GM13977 (cell line): ENCODE measurements at regions not wholly inside any gene's neighbourhood (a gene's known extent, or its start where the extent isn't known, plus 50 kb on each side); places are given as distances from the start of the nearest gene placed in this dataset.

Experiments used
- DNase-seq: peaks from one replicate; pipeline ENCODE4 v3.0.0; 2012; ENCODE audit warnings: low spot score
- in situ Hi-C: fragments of 300-500 bp; cut with MboI; formaldehyde crosslinking; loops from one replicate; pipeline ENCODE4 v1.12.0; 2022; ENCODE audit warnings: low sequenced_read_pairs, low pct_unique_long_range_greater_than_20kb, mixed read lengths, inconsistent platforms; ENCODE audit not compliant: unreplicated experiment
- TF ChIP-seq, protein P1 (sequence below): IDR thresholded peaks from 2 replicates; pipeline ENCODE4 v1.5.1; 2012; ENCODE audit warnings: mild to moderate bottlenecking, control low read depth; ENCODE audit not compliant: insufficient read depth; ENCODE audit errors: extremely low read depth, missing control alignments

GRCh38 chr4:123767806-123768205, 371.2 kb downstream of the SPRY1 start:
- in situ Hi-C loops = loop anchor here (25.0 kb wide), 1 partner anchor 494 kb away; no protein-coding TSS in a partner anchor
- DNase-seq = no peak
- TF ChIP-seq, protein P1, sequence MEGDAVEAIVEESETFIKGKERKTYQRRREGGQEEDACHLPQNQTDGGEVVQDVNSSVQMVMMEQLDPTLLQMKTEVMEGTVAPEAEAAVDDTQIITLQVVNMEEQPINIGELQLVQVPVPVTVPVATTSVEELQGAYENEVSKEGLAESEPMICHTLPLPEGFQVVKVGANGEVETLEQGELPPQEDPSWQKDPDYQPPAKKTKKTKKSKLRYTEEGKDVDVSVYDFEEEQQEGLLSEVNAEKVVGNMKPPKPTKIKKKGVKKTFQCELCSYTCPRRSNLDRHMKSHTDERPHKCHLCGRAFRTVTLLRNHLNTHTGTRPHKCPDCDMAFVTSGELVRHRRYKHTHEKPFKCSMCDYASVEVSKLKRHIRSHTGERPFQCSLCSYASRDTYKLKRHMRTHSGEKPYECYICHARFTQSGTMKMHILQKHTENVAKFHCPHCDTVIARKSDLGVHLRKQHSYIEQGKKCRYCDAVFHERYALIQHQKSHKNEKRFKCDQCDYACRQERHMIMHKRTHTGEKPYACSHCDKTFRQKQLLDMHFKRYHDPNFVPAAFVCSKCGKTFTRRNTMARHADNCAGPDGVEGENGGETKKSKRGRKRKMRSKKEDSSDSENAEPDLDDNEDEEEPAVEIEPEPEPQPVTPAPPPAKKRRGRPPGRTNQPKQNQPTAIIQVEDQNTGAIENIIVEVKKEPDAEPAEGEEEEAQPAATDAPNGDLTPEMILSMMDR = no peak

DNA sequence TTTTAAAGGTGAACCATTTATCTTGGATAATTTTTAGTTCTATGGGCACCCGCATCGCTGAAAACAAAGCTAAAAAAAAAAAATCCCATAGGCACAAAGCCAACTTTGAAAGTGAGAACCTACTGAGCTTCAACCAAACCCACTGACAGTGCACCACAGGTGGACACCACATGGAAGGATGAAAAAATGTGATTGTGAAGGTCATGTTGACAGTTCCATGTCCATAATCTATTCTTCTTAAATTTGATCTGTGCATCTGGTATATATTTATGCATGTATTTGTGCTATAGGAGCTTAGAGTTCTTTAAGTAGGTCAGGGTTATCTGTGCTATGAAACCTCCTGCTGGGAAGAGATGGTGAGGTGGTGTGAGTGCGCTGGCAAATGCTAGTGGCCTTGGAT, 374.3 kb downstream of the SPRY1 start:
- in situ Hi-C loops = loop anchor here (25.0 kb wide), 1 partner anchor 491 kb away; no protein-coding TSS in a partner anchor
- no peak for DNase-seq
- TF ChIP-seq, protein P1 = no peak

DNA sequence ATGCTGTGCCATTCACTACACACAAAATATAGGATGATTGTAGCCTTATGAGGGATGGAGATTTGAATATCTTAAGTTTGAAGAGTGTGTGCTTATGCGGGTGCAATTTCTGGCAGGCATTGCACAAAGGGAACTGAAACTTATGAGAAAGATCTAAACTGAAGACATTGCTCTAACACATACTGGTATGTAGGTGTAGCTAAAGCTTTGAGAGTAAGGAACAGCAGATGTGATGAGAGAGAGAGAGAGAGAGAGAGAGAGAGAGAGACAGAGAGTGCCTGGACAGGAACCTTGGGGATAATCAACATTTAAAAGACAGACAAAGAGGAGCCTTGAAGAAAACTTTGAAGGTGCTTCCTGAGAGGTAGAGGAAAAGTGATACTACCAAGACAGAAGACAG, 379.7 kb downstream of the SPRY1 start:
- in situ Hi-C loops = no loop called here
- TF ChIP-seq, protein P1 = peak; percentile 7

DNA sequence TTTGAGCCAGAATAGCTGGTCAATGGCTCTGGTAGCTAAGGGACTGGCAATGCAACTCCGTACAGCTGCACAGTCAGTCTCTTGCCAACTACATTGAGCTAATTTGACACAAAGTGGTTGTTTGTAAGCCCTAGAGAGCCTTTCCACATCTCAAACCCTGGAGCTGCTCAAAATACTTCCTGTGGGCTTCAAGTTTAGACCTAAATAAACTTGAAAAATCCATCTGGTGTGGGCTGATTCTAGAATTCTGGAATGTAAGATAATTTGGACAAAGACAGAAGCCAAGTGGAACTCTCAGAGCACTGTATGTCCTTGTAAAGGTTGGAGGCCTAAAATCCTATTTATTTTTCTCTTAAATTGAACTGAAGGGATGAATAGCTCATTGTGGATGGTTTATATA, 380.8 kb downstream of the SPRY1 start:
- TF ChIP-seq, protein P1 = no peak
- no peak for DNase-seq

More for the DNA sequence above, 379.7 kb downstream of the SPRY1 start:
- peak; percentile 17 for DNase-seq

DNA sequence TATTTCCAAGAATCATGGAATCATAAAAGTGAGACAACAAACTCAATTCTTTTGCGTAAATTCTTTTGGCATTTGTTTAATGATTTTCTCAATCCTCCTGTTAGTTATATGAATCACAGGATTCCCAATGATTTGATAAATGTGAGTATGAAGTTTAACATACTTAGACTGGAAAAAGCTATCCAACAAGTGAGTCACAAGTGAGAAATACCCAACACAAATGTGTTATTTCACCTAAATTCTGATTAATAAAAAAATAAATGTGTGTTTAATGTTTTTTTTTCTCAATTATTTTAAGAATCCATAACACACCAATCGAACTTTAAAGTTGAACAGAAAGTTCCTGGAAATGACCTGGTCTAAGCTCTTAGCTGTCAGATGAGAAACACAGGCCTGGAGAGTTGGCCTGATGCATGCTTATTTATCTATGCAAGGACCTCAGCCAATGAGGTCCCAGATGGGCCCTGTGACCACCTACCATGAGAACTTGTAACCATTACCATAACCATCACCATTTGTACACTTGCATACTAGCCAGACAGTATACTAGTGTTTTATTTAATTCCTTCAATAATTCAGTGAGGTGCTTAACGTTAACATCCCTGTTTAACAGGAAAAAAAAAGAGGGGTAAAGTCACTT, 386.7 kb downstream of the SPRY1 start:
- no peak for DNase-seq
- TF ChIP-seq, protein P1 = no peak
- in situ Hi-C loops = no loop called here

More for the DNA sequence above, 380.8 kb downstream of the SPRY1 start:
- in situ Hi-C loops = no loop called here

DNA sequence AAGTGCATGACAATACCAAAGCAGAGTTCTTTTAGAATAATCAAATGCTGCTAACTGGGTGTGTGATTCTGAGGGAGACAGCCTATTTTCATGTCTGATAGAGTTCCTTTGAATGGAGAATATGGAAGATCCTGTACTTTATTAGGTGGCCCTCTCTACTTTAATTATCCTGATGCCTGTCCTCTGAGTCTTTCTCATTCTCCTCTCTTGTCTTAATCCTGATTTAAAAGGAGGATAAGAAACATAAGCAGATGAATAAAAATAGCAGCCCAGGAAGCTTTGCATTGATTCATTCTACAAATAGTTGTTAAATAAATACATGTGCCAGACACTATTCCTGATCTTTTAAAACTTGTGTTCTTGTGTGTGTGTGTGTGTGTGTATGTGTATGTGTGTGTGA, 387.3 kb downstream of the SPRY1 start:
- TF ChIP-seq, protein P1 = no peak
- DNase-seq = no peak
- in situ Hi-C loops = no loop called here
